Aorta (tissue), 5 donors: ENCODE measurements at regions not wholly inside any gene's neighbourhood (a gene's known extent, or its start where the extent isn't known, plus 50 kb on each side); places are given as distances from the start of the nearest gene placed in this dataset.

Experiments
- ATAC-seq: fragments of 200-7000 bp; cut with Tn5 transposase; one replicate; pipeline ENCODE4 v1.9.1; 2022; ENCODE audit warnings: moderate library complexity; ENCODE audit not compliant: low FRiP score
- DNase-seq, 2 donors: peaks; one replicate each; pipeline ENCODE4 v3.0.0-alpha.2; 2020
- H3K27ac ChIP-seq, 2 donors: one replicate each; pipeline ENCODE4 v1.5.1; 2013; ENCODE audit warnings: low read length in 2 of 2, mild to moderate bottlenecking in 2 of 2, moderate library complexity in 2 of 2, control low read depth in 1 of 2, inconsistent platforms in 1 of 2, low read depth in 1 of 2
- H3K27me3 ChIP-seq, 2 donors: one replicate each; pipeline ENCODE4 v1.6.1; 2013; ENCODE audit warnings: control low read depth in 1 of 2, low read length in 1 of 2, mild to moderate bottlenecking in 1 of 2, moderate library complexity in 1 of 2; ENCODE audit not compliant: insufficient read depth in 2 of 2, control insufficient read depth in 1 of 2
- H3K36me3 ChIP-seq, 2 donors: one replicate each; pipeline ENCODE4 v1.6.1; 2013; ENCODE audit warnings: control low read depth in 1 of 2, low read length in 1 of 2, mild to moderate bottlenecking in 1 of 2; ENCODE audit not compliant: insufficient read depth in 2 of 2, control insufficient read depth in 1 of 2
- H3K4me1 ChIP-seq, 2 donors: one replicate each; pipeline ENCODE4 v1.6.1; 2013; ENCODE audit warnings: low read length in 2 of 2, control low read depth in 1 of 2, mild to moderate bottlenecking in 1 of 2, moderate library complexity in 1 of 2; ENCODE audit not compliant: insufficient read depth in 2 of 2, control insufficient read depth in 1 of 2
- H3K4me3 ChIP-seq, 2 donors: one replicate each; pipeline ENCODE4 v1.5.1; 2013; ENCODE audit warnings: low read length in 2 of 2, control low read depth in 1 of 2, mild to moderate bottlenecking in 1 of 2
- H3K9me3 ChIP-seq: one replicate; pipeline ENCODE4 v1.6.1; 2013; ENCODE audit warnings: mild to moderate bottlenecking, low read length; ENCODE audit not compliant: control insufficient read depth
- WGBS, 2 donors: extraction: QIAGEN DNeasy Blood & Tissue Kit; methylation state at CpG; one replicate each; pipeline ENCODE4 v1.1.7; 2013; 5-methylcytosine and 5-hydroxymethylcytosine counted together
- intact Hi-C, 2 donors: fragments of 100-400 bp; cut with DNase I; formaldehyde crosslinking; loops; one replicate each; pipeline versions ENCODE4 v1.14.2 to v1.15.0; 2022
- donor health status: healthy with polysubstance abuse.
- donor health status: Bipolar disorder and iron deficiency.
- donor health status: DM: no; HTN: no; CAD: no.
- donor health status: DM: no; HTN: no; CAD: no.
- donor health status: DM: yes; HTN: yes; CAD: no.

DNA sequence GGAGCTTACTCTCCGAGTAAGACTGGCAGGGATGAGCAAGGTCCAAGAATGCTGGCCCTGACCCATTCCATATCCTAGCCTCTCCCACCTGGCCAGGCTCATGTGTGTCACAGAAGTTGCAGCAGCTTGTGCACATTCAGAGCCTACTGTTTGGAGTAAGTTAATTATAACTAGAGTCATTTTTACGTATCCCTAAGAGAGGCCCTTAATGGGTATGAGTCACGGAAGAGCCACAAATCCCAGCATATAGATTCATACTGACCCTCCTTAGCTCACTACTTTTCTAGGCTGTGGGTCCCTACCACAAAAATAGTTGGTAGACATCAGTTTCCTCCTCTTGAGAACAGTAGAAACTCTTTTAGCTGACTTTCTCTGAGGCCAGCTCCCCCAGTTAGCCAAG, 118.3 kb upstream of the FRG1 start:
- Histone ChIP-seq H3K9me3 (no peaks in the 10 kb centered on the region), H3K4me3 (no peak overlapping the region), H3K27ac (no peak overlapping the region), H3K36me3 (no peaks in the 10 kb centered on the region), H3K27me3 (no peaks in the 10 kb centered on the region), H3K4me1 (no peaks in the 10 kb centered on the region)
- intact Hi-C loops = no loop called here
- DNase-seq (no peak), ATAC-seq (no peak)
- WGBS, 2 donors = 85 to 89% methylated on average over 3 of the region's 3 CpGs

GRCh38 chr4:189823591-189823990, 117.1 kb upstream of the FRG1 start:
- no peak for ATAC-seq
- no peaks in the 10 kb centered on the region for H3K27me3 ChIP-seq
- WGBS, 2 donors = 5 to 11% methylated on average over 3 of the region's 3 CpGs
- no peaks in the 10 kb centered on the region for H3K4me1 ChIP-seq
- no peak for DNase-seq
- no peaks in the 10 kb centered on the region for H3K9me3 ChIP-seq
- no peak overlapping the region for H3K4me3 ChIP-seq
- intact Hi-C loops = no loop called here
- no peak overlapping the region for H3K27ac ChIP-seq
- no peaks in the 10 kb centered on the region for H3K36me3 ChIP-seq

- Histone ChIP-seq H3K27ac (no peak overlapping the region), H3K4me1 (no peaks in the 10 kb centered on the region), H3K27me3 (no peaks in the 10 kb centered on the region), H3K4me3 (no peak overlapping the region), H3K36me3 (no peaks in the 10 kb centered on the region), H3K9me3 (no peaks in the 10 kb centered on the region)
- ATAC-seq = no peak
- 91 to 93% methylated on average over 4 of the region's 4 CpGs for WGBS, 2 donors
- intact Hi-C loops = no loop called here
- no peak for DNase-seq
These were observed 115.2 kb upstream of the FRG1 start for GRCh38 chr4:189825466-189825865.

GRCh38 chr4:189826657-189827056, 114.0 kb upstream of the FRG1 start:
- no peak for DNase-seq
- Histone ChIP-seq H3K9me3 (no peaks in the 10 kb centered on the region), H3K4me1 (no peaks in the 10 kb centered on the region)

DNA sequence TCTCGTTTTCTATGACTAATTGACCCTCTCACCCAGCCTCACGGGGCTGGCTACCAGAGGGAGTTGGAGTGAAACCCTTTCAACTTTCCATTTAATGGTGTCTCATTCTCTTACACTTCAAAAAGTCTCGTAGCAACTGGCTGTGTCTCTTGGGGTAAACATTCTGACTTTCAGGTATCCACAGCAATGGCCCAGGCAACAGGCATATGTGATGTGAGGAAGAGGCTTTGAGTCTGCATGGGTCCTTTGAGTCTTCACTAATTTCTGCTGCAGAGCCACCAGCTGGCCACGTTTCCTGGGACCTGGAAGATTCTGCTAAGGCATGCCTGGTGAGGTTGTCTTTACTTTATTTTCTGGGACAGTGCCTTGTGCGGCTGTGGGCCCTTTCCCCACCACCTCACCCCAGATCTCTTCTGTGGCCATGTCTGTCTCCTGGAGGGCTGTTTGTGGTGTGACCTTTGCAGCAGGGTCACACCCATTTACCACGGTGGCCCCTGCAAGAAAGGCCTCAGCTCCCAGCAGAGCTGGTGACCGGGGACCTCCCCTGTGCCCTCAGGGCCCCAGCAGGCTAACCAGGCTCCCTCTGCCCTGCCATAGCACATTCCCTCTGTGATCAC, 112.5 kb upstream of the FRG1 start:
- Histone ChIP-seq H3K27ac (no peak overlapping the region), H3K27me3 (no peaks in the 10 kb centered on the region), H3K36me3 (no peaks in the 10 kb centered on the region), H3K4me3 (no peak overlapping the region), H3K9me3 (no peaks in the 10 kb centered on the region), H3K4me1 (no peaks in the 10 kb centered on the region)
- ATAC-seq (peak; percentile 15), DNase-seq (no peak)
- intact Hi-C loops = no loop called here
- WGBS, 2 donors = 68 to 76% methylated on average over 7 of the region's 7 CpGs

More at GRCh38 chr4:189826657-189827056, 114.0 kb upstream of the FRG1 start:
- Histone ChIP-seq H3K4me3 (no peak overlapping the region), H3K27me3 (no peaks in the 10 kb centered on the region), H3K36me3 (no peaks in the 10 kb centered on the region), H3K27ac (no peak overlapping the region)
- intact Hi-C loops = no loop called here
- ATAC-seq = no peak
- 39 to 48% methylated on average over 4 of the region's 4 CpGs for WGBS, 2 donors

DNA sequence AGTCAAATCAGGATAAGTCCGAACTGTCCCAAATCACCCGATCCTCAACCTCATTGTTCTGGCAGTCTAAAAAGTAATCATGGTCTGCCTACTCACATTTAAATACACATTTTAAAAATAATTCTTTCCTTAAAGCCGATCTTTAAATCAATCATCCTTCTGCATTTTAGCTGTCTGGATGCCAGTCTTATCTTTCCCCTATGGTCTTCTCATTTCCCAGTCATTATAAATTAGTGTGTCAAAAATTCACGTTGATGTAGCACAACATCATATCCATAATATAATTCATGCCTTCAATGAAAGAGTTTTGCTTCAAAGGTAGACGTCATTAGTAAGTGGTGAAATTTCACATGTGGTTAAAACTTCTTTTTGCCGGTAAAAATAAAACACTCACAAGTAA, 108.1 kb upstream of the FRG1 start:
- no peaks in the 10 kb centered on the region for H3K9me3 ChIP-seq
- ATAC-seq (no peak), DNase-seq (no peak)
- WGBS, 2 donors = 37 to 52% methylated on average over 6 of the region's 6 CpGs
- no peaks in the 10 kb centered on the region for H3K36me3 ChIP-seq
- H3K4me1 ChIP-seq = no peaks in the 10 kb centered on the region
- no peak overlapping the region for H3K27ac ChIP-seq
- no peak overlapping the region for H3K4me3 ChIP-seq
- intact Hi-C loops = no loop called here
- H3K27me3 ChIP-seq = no peaks in the 10 kb centered on the region

- Histone ChIP-seq H3K36me3 (no peaks in the 10 kb centered on the region), H3K27me3 (no peaks in the 10 kb centered on the region), H3K9me3 (no peaks in the 10 kb centered on the region), H3K4me3 (no peak overlapping the region), H3K27ac (no peak overlapping the region), H3K4me1 (no peaks in the 10 kb centered on the region)
- intact Hi-C loops = no loop called here
- DNase-seq (no peak), ATAC-seq (no peak)
- WGBS, 2 donors = 39 to 53% methylated on average over 4 of the region's 4 CpGs
These were observed 106.1 kb upstream of the FRG1 start for GRCh38 chr4:189834616-189835015.

GRCh38 chr4:189835505-189835904, 105.2 kb upstream of the FRG1 start:
- DNase-seq = no peak
- Histone ChIP-seq H3K4me3 (no peak overlapping the region), H3K36me3 (no peaks in the 10 kb centered on the region), H3K27me3 (no peaks in the 10 kb centered on the region), H3K4me1 (no peaks in the 10 kb centered on the region), H3K9me3 (no peaks in the 10 kb centered on the region), H3K27ac (no peak overlapping the region)
- no peak for ATAC-seq
- 75 to 76% methylated on average over 1 of the region's 1 CpG for WGBS, 2 donors
- intact Hi-C loops = no loop called here

DNA sequence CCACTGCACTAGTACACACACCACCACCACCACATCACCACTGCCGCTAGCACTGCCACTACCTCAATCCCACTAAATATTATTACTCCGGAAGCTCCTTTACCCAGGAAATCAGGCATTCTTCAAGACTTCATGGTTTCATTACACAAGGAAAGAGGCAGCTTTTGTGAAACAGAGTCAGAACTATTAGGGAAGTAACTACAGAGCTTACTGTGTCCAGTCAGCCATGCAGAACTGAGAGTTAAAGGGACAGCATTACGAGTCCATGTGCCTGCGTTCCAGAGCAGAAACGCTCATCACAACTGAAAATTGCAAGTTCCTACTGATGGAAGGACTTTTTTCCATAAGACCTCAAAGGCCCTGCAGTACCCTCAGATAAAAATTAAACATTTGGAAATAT, 103.2 kb upstream of the FRG1 start:
- ATAC-seq = no peak
- intact Hi-C loops = no loop called here
- WGBS, 2 donors = 74% methylated on average over 5 of the region's 5 CpGs

More for the DNA sequence above, 103.2 kb upstream of the FRG1 start:
- H3K36me3 ChIP-seq = no peaks in the 10 kb centered on the region
- H3K9me3 ChIP-seq = no peaks in the 10 kb centered on the region
- H3K4me3 ChIP-seq = no peak overlapping the region
- no peak for DNase-seq
- no peaks in the 10 kb centered on the region for H3K4me1 ChIP-seq
- no peaks in the 10 kb centered on the region for H3K27me3 ChIP-seq
- no peak overlapping the region for H3K27ac ChIP-seq
